SU-DHL-6 (cell line): ENCODE measurements at regions not wholly inside any gene's neighbourhood (a gene's known extent, or its start where the extent isn't known, plus 50 kb on each side); places are given as distances from the start of the nearest gene placed in this dataset.

Experiments
- H2AFZ ChIP-seq: fragments of 200-600 bp; sonication (generic); 2 replicates; pipeline ENCODE4 v1.6.1; 2014; ENCODE audit warnings: low read depth, mild to moderate bottlenecking, moderate library complexity, mixed read lengths, antibody characterized with exemption, low read length; ENCODE audit not compliant: severe bottlenecking
- H3F3A ChIP-seq: fragments of 200-600 bp; shearing (Covaris generic); 2 replicates; pipeline ENCODE4 v1.6.0; 2016; ENCODE audit warnings: antibody characterized with exemption, mild to moderate bottlenecking; ENCODE audit not compliant: insufficient read depth
- H3K27ac ChIP-seq: fragments of 200-600 bp; sonication (generic); 2 replicates; pipeline ENCODE4 v1.5.1; 2016; ENCODE audit warnings: low read depth, mild to moderate bottlenecking, low read length, moderate library complexity, mixed read lengths
- H3K27me3 ChIP-seq: fragments of 200-600 bp; sonication (generic), shearing (Covaris generic); 2 replicates; pipeline ENCODE4 v1.6.0; 2014; ENCODE audit warnings: mild to moderate bottlenecking, low read length
- H3K36me3 ChIP-seq: fragments of 200-600 bp; sonication (generic); 2 replicates; pipeline ENCODE4 v1.6.1; 2014; ENCODE audit warnings: mild to moderate bottlenecking, low read length, mixed read lengths
- H3K4me2 ChIP-seq: fragments of 300-600, 200-600 bp; shearing (Covaris generic), sonication (generic); 2 replicates; pipeline ENCODE4 v1.6.0; 2014; ENCODE audit warnings: low read length, low read depth, mild to moderate bottlenecking; ENCODE audit not compliant: poor library complexity, severe bottlenecking
- H3K4me3 ChIP-seq: fragments of 200-600 bp; sonication (generic); 2 replicates; pipeline ENCODE4 v1.5.1; 2014; ENCODE audit warnings: antibody characterized with exemption, low read length, mild to moderate bottlenecking, mixed read lengths; ENCODE audit not compliant: insufficient read depth, poor library complexity, severe bottlenecking
- H3K79me2 ChIP-seq: fragments of 200-600 bp; sonication (generic); 2 replicates; pipeline ENCODE4 v1.6.1; 2014; ENCODE audit warnings: mild to moderate bottlenecking, low read length, moderate library complexity; ENCODE audit not compliant: insufficient read depth
- H3K9ac ChIP-seq: fragments of 200-600 bp; sonication (generic); 2 replicates; pipeline ENCODE4 v1.7.0; 2014; ENCODE audit warnings: mild to moderate bottlenecking, low read length
- H3K9me2 ChIP-seq: fragments of 200-600 bp; sonication (generic); replicated peaks from 2 replicates; pipeline ENCODE4 v1.6.1; 2014; ENCODE audit warnings: low read length; ENCODE audit not compliant: insufficient read depth
- H3K9me3 ChIP-seq: fragments of 200-600 bp; sonication (generic); 2 replicates; pipeline ENCODE4 v1.6.1; 2014; ENCODE audit warnings: low read length, mixed read lengths; ENCODE audit not compliant: insufficient read depth
- H4K20me1 ChIP-seq: fragments of 200-600 bp; sonication (generic); 2 replicates; pipeline ENCODE4 v1.6.1; 2014; ENCODE audit warnings: low read depth, mild to moderate bottlenecking, antibody characterized with exemption, low read length, moderate library complexity, mixed read lengths
- EZH2phosphoT487 ChIP-seq: fragments of 200-600 bp; sonication (generic), shearing (Covaris generic); conservative IDR thresholded peaks from 2 replicates; pipeline ENCODE4 v1.6.1; 2018; ENCODE audit warnings: mild to moderate bottlenecking, antibody characterized with exemption, low read length, moderate library complexity, mixed read lengths
- TF ChIP-seq, protein P1 (sequence below): fragments of 200-600 bp; sonication (generic); IDR thresholded peaks from one replicate; pipeline ENCODE4 v1.5.1; 2017; ENCODE audit warnings: antibody characterized with exemption, mild to moderate bottlenecking, low read length, moderate library complexity; ENCODE audit not compliant: insufficient read depth, poor library complexity, severe bottlenecking

- Histone ChIP-seq H3K79me2 (no peaks in the 10 kb centered on the region), H3K4me2 (no peak overlapping the region), H3K27ac (no peak overlapping the region), H3K4me3 (no peak overlapping the region), H3K36me3 (no peaks in the 10 kb centered on the region), H4K20me1 (no peaks in the 10 kb centered on the region), H2AFZ (no peak overlapping the region), H3K27me3 (no peaks in the 10 kb centered on the region), H3F3A (no peaks in the 10 kb centered on the region), H3K9me3 (no peaks in the 10 kb centered on the region), H3K9me2 (no peaks in the 10 kb centered on the region), H3K9ac (no peak overlapping the region)
- TF ChIP-seq EZH2phosphoT487 = no peak
- TF ChIP-seq, protein P1, sequence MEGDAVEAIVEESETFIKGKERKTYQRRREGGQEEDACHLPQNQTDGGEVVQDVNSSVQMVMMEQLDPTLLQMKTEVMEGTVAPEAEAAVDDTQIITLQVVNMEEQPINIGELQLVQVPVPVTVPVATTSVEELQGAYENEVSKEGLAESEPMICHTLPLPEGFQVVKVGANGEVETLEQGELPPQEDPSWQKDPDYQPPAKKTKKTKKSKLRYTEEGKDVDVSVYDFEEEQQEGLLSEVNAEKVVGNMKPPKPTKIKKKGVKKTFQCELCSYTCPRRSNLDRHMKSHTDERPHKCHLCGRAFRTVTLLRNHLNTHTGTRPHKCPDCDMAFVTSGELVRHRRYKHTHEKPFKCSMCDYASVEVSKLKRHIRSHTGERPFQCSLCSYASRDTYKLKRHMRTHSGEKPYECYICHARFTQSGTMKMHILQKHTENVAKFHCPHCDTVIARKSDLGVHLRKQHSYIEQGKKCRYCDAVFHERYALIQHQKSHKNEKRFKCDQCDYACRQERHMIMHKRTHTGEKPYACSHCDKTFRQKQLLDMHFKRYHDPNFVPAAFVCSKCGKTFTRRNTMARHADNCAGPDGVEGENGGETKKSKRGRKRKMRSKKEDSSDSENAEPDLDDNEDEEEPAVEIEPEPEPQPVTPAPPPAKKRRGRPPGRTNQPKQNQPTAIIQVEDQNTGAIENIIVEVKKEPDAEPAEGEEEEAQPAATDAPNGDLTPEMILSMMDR = no peak
These were observed 1205.9 kb upstream of the GYPC start for GRCh38 chr2:125450092-125450491.

DNA sequence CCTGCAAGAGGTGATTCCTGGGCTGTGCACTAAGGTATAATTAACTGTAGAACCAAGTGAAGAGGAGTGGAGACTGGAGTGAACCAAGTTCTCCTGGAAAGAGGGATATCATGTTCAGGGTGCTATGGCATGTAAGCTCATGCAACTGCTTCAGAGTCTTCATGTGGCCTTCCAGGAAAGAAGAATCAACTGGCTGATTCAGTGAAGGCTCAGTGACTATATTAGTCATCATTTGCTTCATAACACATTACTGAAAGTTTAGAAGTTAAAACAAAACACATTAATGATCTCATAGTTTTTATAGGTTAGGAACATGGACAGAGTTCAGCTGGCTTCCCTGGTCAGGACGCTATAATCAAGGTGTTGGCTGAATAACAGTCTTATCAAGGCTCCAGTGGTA lies 1200.8 kb upstream of the GYPC start:
- Histone ChIP-seq H3K27me3 (no peaks in the 10 kb centered on the region), H2AFZ (no peak overlapping the region), H3K27ac (no peak overlapping the region), H4K20me1 (no peaks in the 10 kb centered on the region), H3F3A (no peaks in the 10 kb centered on the region), H3K36me3 (no peaks in the 10 kb centered on the region), H3K9ac (no peak overlapping the region), H3K79me2 (no peaks in the 10 kb centered on the region), H3K4me2 (no peak overlapping the region), H3K4me3 (no peak overlapping the region), H3K9me2 (no peaks in the 10 kb centered on the region), H3K9me3 (no peaks in the 10 kb centered on the region)
- TF ChIP-seq EZH2phosphoT487 = no peak
- TF ChIP-seq, protein P1 = no peak

GRCh38 chr2:125456693-125457363 lies 1199.1 kb upstream of the GYPC start:
- Histone ChIP-seq H3K4me2 (no peak overlapping the region), H3K79me2 (no peaks in the 10 kb centered on the region), H3K36me3 (no peaks in the 10 kb centered on the region), H3K27me3 (no peaks in the 10 kb centered on the region), H3K27ac (no peak overlapping the region), H3F3A (no peaks in the 10 kb centered on the region), H2AFZ (no peak overlapping the region), H3K9ac (no peak overlapping the region), H3K9me3 (no peaks in the 10 kb centered on the region), H3K4me3 (no peak overlapping the region), H3K9me2 (no peaks in the 10 kb centered on the region), H4K20me1 (no peaks in the 10 kb centered on the region)
- TF ChIP-seq, protein P1 = no peak
- TF ChIP-seq EZH2phosphoT487 = no peak
